ENCODE measurements at regions not wholly inside any gene's neighbourhood (a gene's known extent, or its start where the extent isn't known, plus 50 kb on each side); places are given as distances from the start of the nearest gene placed in this dataset.

DNA sequence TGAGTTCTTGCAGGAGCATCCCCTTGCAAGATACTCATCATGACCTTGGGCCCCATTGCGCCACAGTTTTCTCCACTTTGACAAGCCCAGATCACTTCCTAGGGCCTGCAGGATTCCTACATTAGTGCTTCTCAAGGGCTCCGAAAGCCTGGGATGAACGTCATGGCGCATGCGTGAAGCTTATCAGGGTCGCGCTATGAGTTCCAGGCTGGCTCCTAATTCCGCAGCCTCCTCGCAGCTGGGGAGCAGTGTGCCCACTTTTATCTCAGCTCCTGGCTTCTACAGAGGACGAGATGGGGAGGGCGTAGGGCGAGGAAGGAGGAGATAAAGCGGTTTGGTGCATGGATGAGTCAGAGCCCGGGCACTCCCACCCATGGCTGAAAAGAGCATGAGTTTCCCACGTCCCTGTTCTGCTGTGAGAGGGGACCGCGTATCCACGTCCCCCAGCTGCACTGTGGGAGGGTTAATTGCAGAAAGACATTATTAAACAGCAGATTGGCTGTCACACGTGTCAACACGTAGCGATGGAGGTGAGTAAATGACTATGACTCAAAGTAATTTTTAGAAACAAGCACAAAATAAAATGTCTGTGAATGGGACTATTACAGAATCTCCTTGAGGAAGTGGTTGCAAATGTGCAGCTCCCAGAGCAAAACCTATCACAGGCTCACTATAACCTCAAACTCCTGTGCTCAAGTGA is 72.9 kb upstream of the DSP start:
- peak; percentile 79 for ATAC-seq

DNA sequence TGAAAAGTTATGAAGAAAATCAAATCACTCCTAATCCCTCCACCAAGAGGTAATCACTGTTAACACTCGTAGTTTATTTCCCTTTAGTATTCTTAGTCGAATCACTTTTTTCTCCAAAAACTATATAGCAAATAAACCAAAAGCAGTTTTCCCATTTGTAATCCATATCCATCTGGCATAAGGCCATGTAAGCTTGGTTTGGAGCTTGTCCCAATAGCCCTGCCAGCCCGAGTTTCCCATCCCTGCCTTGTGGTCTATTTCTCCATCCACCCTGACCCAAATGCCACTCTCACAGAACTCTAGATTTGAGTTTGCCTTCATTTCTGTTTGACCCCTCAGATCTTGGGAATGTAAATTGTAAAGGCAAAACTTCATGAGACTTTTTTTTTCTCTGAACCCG is 71.8 kb upstream of the DSP start:
- no peak for ATAC-seq

DNA sequence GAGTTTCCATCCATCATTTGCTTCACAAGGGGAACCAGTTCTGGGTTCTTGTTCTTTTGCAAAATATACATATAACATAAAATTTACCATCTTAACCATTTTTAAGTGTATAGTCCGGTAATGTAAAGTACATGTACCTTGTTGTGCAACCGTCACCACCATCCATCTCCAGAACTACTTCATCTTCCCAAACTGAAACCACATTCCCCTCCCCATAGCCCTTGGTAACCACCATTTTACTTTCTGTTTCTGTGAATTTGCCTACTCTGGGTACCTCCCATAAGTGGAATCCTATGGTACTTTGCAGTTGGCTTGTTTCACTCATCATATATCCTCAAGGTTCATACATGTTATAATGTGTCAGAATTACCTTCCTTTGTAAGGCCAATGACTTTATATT is 70.3 kb upstream of the DSP start:
- no peak for ATAC-seq

DNA sequence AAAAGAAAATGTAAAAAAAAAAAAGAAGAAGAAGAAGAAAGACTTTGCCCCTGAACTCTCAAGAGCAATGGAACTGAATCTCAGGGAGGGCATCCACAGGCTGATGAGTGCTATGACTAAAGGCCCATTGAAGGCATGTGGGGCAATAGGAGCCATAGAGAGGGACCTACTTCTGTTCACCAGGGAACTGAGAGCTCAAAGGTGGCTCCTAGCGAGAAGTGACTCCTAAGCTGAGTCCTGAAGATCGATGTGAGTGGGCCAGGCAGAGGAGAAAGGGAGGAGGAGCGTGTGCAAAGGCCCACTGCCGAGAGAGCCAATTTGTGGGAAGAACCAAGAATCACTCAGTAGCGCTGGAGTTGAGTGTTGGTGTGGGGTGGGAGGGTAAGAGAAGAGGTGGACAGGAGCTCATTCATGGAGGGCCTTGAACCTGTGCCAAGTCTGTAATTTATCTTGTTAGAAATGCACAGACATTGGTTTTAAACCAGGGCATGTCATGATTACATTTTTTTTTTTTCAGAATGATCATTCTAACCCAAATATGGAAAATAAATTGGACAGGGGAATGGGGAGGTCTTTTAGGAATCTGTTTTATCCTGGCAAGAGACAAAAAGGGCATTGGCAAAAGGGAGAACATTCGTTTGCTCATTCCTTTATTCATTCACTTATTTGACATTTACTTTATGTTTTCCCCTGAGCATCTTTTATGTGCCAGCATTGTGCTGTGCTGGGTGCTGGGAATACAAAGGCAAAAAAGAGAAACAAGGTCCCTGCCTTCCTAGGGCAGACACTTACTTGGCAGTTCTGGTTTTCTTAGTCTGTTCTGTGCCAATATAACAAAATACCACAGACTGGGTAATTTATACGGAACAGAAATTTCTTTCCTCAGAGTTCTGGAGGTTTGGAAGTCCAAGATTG is 67.4 kb upstream of the DSP start:
- ATAC-seq: peak; percentile 12

DNA sequence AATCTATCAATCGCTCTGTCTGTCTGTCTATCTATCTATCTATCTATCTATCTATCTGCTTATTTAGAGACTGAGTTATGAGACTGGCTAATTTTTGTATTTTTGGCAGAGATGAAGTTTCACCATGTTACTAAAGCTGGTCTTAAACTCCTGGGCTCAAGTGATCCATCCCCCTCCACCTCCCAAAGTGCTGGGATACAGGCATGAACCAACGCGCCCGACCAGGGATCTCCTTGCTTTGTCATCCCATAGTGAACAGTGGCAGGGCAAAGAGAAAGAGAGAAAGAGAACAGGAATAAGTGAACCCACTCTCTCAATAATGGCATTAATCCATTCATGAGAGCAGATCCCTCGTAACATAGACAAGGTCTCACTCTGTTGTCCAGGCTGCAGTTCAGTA is 66.4 kb upstream of the DSP start:
- no peak for ATAC-seq

DNA sequence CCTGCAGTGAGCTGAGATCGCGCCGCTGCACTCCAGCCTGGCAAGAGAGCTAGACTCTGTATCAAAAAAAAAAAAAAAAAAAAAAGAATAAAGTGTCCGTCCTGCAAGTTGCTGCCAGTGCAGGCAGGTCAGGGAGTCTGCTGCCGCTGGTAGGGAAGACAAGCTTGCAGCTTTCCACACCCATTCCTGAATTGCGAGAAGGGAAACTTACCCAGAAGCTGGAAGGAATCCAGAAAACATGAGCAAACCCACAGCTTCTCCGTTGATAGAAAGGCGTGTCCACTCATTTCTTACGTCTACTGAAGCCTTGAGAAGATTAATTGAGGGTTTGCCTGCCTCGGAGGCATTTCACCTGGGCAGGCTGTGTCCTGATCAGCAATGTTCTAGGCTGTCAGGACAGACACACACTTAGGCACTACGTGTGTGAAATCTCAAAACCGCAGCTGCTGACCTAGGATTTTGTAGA is 61.6 kb upstream of the DSP start:
- peak; percentile 98 for ATAC-seq

DNA sequence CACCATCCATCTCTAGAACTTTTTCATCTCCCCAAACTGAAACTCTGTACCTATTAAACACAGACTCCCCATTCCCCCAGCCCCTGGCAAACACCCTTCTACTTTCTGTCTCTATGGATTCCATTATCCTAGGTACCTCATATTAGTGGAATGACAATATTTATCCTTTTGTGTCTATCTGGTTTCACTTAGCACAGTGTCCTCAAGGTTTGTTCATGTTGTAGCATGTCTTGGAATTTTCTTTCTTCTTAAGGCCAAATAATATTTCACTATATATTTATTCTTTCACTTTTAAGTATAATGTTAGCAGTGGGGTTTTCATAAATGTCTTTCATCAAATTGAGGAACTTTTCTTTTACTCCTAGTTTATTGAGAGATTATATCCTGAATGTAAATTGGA is 56.8 kb upstream of the DSP start:
- ATAC-seq: no peak

DNA sequence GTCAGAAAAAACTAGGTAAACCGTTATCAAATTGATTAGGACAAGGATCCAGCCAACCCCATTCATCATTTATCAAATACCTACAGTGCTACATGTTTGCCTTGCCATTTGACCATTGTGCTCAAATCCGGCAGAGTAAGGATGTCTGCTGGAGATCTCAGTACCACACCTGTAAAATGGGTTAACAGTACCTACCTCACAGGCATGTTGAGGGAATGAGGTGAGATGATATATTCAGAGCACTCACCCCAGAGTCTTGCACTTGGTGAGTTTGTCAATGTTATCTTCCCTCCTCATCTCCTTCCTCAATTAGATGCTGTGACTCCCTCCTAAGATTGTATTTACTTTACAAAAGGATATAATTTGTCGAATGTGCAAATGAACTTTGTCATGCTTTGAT is 54.5 kb upstream of the DSP start:
- ATAC-seq: no peak

DNA sequence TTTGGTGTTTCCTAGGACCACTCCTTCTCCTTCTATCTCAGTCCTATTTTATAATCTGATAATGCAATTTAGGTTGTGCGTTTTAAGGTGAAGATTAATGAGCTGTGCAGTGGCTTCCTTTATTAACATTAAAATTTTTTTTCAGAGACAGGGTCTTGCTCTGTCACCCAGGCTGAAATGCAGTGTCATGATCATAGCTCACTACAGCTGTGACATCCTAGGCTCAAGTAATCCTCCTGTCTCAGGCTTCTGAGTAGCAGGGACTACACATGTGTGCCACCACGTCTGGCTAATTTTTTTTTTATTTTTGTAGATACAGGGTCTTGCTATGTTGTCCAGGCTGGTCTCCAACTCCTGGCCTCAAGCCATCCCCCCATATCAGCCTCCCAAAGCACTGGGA is 53.0 kb upstream of the DSP start:
- no peak for ATAC-seq

DNA sequence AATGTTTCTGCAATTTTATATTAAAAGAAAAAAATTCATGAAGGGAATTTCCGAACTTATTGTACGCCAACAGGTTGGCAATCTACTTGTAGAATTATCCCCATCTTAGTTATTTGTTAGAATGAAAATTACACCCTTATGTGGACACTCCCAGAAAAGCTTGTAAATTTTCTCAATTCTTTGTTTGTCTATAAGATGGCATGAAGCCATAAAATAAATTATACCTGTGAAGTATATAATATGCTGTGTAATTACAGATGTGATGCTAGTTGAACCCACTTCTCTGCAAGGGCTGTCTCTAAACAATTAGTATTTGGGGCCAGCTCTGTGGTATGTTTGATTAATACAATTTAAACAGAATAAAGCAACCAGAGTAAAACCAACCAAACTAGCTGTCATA is 52.1 kb upstream of the DSP start:
- ATAC-seq: no peak

Measured in esophagus mucosa (tissue), 1 donor.